ENCODE measurements at regions not wholly inside any gene's neighbourhood (a gene's known extent, or its start where the extent isn't known, plus 50 kb on each side); places are given as distances from the start of the nearest gene placed in this dataset.

GRCh38 chr9:87282538-87282937, 215.1 kb upstream of the DAPK1 start:
- 0 out of 2 replicates have a peak, but pooled peaks cover 6% of the 10 kb centered on the region for H3K4me1 ChIP-seq (replicated peaks; ENCODE audit: insufficient read depth)
- no peak overlapping the region for H3K4me3 ChIP-seq
- no TSS peak for BruUV-seq (replicated peaks)
- H3K27ac ChIP-seq, result no peak overlapping the region
- no peaks in the 10 kb centered on the region for H4K20me1 ChIP-seq (ENCODE audit: insufficient read depth)
- H3K4me2 ChIP-seq, result no peak overlapping the region
- no peaks in the 10 kb centered on the region for H3K9me3 ChIP-seq (ENCODE audit: insufficient read depth, low read depth)
- H3K9me2 ChIP-seq (ENCODE audit: insufficient read depth), result no peaks in the 10 kb centered on the region; the same call in 1 of the 2 replicates
- no peak for TF ChIP-seq EZH2 (IDR thresholded peaks at IDR 0.05; ENCODE audit: low read depth)
- TF ChIP-seq CTCF (conservative IDR thresholded peaks at IDR 0.05), result no peak
- H3K27me3 ChIP-seq (ENCODE audit: insufficient read depth, low read depth), result no peaks in the 10 kb centered on the region
- H3K36me3 ChIP-seq (ENCODE audit: low read depth), result no peaks in the 10 kb centered on the region
- H2AFZ ChIP-seq, result no peak overlapping the region
- ChIA-PET CTCF (no interaction called here), POLR2A (ENCODE audit: unreplicated experiment) (no interaction called here)
- no peaks in the 10 kb centered on the region for H3F3A ChIP-seq (ENCODE audit: insufficient read depth, low read depth)
- DNase-seq, result no peak
- no peaks in the 10 kb centered on the region for H3K79me2 ChIP-seq (ENCODE audit: low read depth)
- intact Hi-C loops (cut with micrococcal nuclease; ENCODE audit: unreplicated experiment), result no loop called here

- Histone ChIP-seq H3K27me3 (ENCODE audit: insufficient read depth, low read depth) (no peaks in the 10 kb centered on the region), H3K79me2 (ENCODE audit: low read depth) (no peaks in the 10 kb centered on the region), H3F3A (ENCODE audit: insufficient read depth, low read depth) (no peaks in the 10 kb centered on the region), H3K4me1 (replicated peaks; ENCODE audit: insufficient read depth) (0 out of 2 replicates have a peak, but pooled peaks cover 6% of the 10 kb centered on the region), H3K9me3 (ENCODE audit: insufficient read depth, low read depth) (no peaks in the 10 kb centered on the region), H3K27ac (no peak overlapping the region), H4K20me1 (ENCODE audit: insufficient read depth) (no peaks in the 10 kb centered on the region), H3K36me3 (ENCODE audit: low read depth) (no peaks in the 10 kb centered on the region), H3K4me3 (no peak overlapping the region), H3K9me2 (ENCODE audit: insufficient read depth) (no peaks in the 10 kb centered on the region; the same call in 1 of the 2 replicates), H3K4me2 (no peak overlapping the region), H2AFZ (no peak overlapping the region)
- DNase-seq, result no peak
- ChIA-PET POLR2A (ENCODE audit: unreplicated experiment) (no interaction called here), CTCF (no interaction called here)
- no TSS peak for BruUV-seq (replicated peaks)
- TF ChIP-seq CTCF (conservative IDR thresholded peaks at IDR 0.05) (no peak), EZH2 (IDR thresholded peaks at IDR 0.05; ENCODE audit: low read depth) (no peak)
- intact Hi-C loops (cut with micrococcal nuclease; ENCODE audit: unreplicated experiment), result no loop called here
These were observed 214.1 kb upstream of the DAPK1 start for GRCh38 chr9:87283585-87283984.

GRCh38 chr9:87285183-87285850, 212.3 kb upstream of the DAPK1 start:
- no peak overlapping the region for H2AFZ ChIP-seq
- H3K9me2 ChIP-seq (ENCODE audit: insufficient read depth), result no peaks in the 10 kb centered on the region; the same call in 1 of the 2 replicates
- H3K27ac ChIP-seq, result no peak overlapping the region
- DNase-seq, result no peak
- no peak overlapping the region for H3K4me3 ChIP-seq
- no peaks in the 10 kb centered on the region for H3K9me3 ChIP-seq (ENCODE audit: insufficient read depth, low read depth)
- H3K36me3 ChIP-seq (ENCODE audit: low read depth), result no peaks in the 10 kb centered on the region
- intact Hi-C loops (cut with micrococcal nuclease; ENCODE audit: unreplicated experiment), result no loop called here
- H4K20me1 ChIP-seq (ENCODE audit: insufficient read depth), result no peaks in the 10 kb centered on the region
- CTCF ChIA-PET, result no interaction called here
- no peaks in the 10 kb centered on the region for H3F3A ChIP-seq (ENCODE audit: insufficient read depth, low read depth)
- no TSS peak for BruUV-seq (replicated peaks)
- H3K4me1 ChIP-seq (replicated peaks; ENCODE audit: insufficient read depth), result 0 out of 2 replicates have a peak, but pooled peaks cover 6% of the 10 kb centered on the region
- no peaks in the 10 kb centered on the region for H3K27me3 ChIP-seq (ENCODE audit: insufficient read depth, low read depth)
- peak overlapping the region; percentile 7; the same call in 1 of the 2 replicates for H3K4me2 ChIP-seq
- POLR2A ChIA-PET (ENCODE audit: unreplicated experiment), result no interaction called here
- H3K79me2 ChIP-seq (ENCODE audit: low read depth), result no peaks in the 10 kb centered on the region
- TF ChIP-seq CTCF (conservative IDR thresholded peaks at IDR 0.05) (no peak), EZH2 (IDR thresholded peaks at IDR 0.05; ENCODE audit: low read depth) (no peak)
